Activated B cell treated with CpG ODN at 0.5 μM for 24 hours (primary cell): ENCODE measurements at regions not wholly inside any gene's neighbourhood (a gene's known extent, or its start where the extent isn't known, plus 50 kb on each side); places are given as distances from the start of the nearest gene placed in this dataset.

Experiments
- ATAC-seq: fragments of 200-7000 bp; cut with Tn5 transposase; one replicate; pipeline ENCODE4 v1.10.0; 2021; ENCODE audit warnings: low read depth, mild to moderate bottlenecking, moderate library complexity
- CTCF ChIA-PET: fragments of 350-600 bp; sonication (Branson Sonifier 250); formaldehyde crosslinking; loops from one replicate; lab custom pipeline; 2021; ENCODE audit warnings: antibody characterized with exemption; lab: Charles Lee
- POLR2A ChIA-PET: fragments of 350-600 bp; sonication (Branson Sonifier 250); formaldehyde crosslinking; loops from one replicate; lab custom pipeline; 2021; ENCODE audit warnings: antibody characterized with exemption; lab: Charles Lee
- DNase-seq: peaks from one replicate; pipeline ENCODE4 v3.0.0; 2022
- H3K27ac Mint-ChIP-seq: one replicate; pipeline ENCODE4 v1.8.0; 2020; ENCODE audit warnings: mixed read lengths
- H3K27me3 Mint-ChIP-seq: one replicate; pipeline ENCODE4 v1.8.0; 2021; ENCODE audit warnings: mixed read lengths
- H3K36me3 Mint-ChIP-seq: one replicate; pipeline ENCODE4 v1.8.0; 2021; ENCODE audit warnings: low read depth, mixed read lengths
- H3K4me1 Mint-ChIP-seq: one replicate; pipeline ENCODE4 v1.8.0; 2021; ENCODE audit warnings: mixed read lengths
- H3K4me3 Mint-ChIP-seq: one replicate; pipeline ENCODE4 v1.8.0; 2020; ENCODE audit warnings: mild to moderate bottlenecking, mixed read lengths
- H3K9me3 Mint-ChIP-seq: one replicate; pipeline ENCODE4 v1.8.0; 2020; ENCODE audit warnings: mixed read lengths
- CTCF ChIP-seq: fragments of 200-600 bp; IDR thresholded peaks from one replicate; pipeline ENCODE4 v1.8.0; 2022; ENCODE audit warnings: antibody characterized with exemption, mild to moderate bottlenecking
- intact Hi-C: fragments of 100-400 bp; cut with micrococcal nuclease; formaldehyde crosslinking; loops from one replicate; pipeline ENCODE4 v1.15.1; 2024

- CTCF ChIA-PET, result no interaction called here
- POLR2A ChIA-PET, result no interaction called here
- Mint-ChIP-seq H3K4me3 (no peak overlapping the region), H3K27ac (no peak overlapping the region), H3K9me3 (peaks cover 17% of the 10 kb centered on the region), H3K36me3 (no peaks in the 10 kb centered on the region), H3K4me1 (no peaks in the 10 kb centered on the region), H3K27me3 (peaks cover 10% of the 10 kb centered on the region)
- DNase-seq, result no peak
- intact Hi-C loops, result no loop called here
- TF ChIP-seq CTCF, result no peak
- ATAC-seq, result no peak
These were observed 85.0 kb upstream of the SLC38A4 start for GRCh38 chr12:46910830-46911229.

- peaks cover 10% of the 10 kb centered on the region for H3K27me3 Mint-ChIP-seq
These were observed 88.5 kb upstream of the SLC38A4 start for GRCh38 chr12:46914336-46914735.

GRCh38 chr12:46915082-46915481 lies 89.3 kb upstream of the SLC38A4 start:
- H3K36me3 Mint-ChIP-seq, result no peaks in the 10 kb centered on the region
- H3K27me3 Mint-ChIP-seq, result peaks cover 7% of the 10 kb centered on the region
- H3K4me3 Mint-ChIP-seq, result no peak overlapping the region
- CTCF ChIA-PET, result no interaction called here
- H3K4me1 Mint-ChIP-seq, result no peaks in the 10 kb centered on the region
- DNase-seq (no peak), ATAC-seq (no peak)
- H3K27ac Mint-ChIP-seq, result no peak overlapping the region
- no peak for TF ChIP-seq CTCF
- intact Hi-C loops, result no loop called here
- peaks cover 12% of the 10 kb centered on the region for H3K9me3 Mint-ChIP-seq
- POLR2A ChIA-PET, result no interaction called here

More at GRCh38 chr12:46914336-46914735, 88.5 kb upstream of the SLC38A4 start:
- H3K4me3 Mint-ChIP-seq, result no peak overlapping the region
- H3K27ac Mint-ChIP-seq, result no peak overlapping the region
- DNase-seq (no peak), ATAC-seq (no peak)
- TF ChIP-seq CTCF, result no peak
- no peaks in the 10 kb centered on the region for H3K4me1 Mint-ChIP-seq
- POLR2A ChIA-PET, result no interaction called here
- H3K9me3 Mint-ChIP-seq, result peaks cover 17% of the 10 kb centered on the region
- intact Hi-C loops, result no loop called here
- no peaks in the 10 kb centered on the region for H3K36me3 Mint-ChIP-seq
- CTCF ChIA-PET, result no interaction called here

GRCh38 chr12:46915836-46916235 lies 90.0 kb upstream of the SLC38A4 start:
- intact Hi-C loops, result no loop called here
- POLR2A ChIA-PET, result no interaction called here
- DNase-seq (no peak), ATAC-seq (no peak)
- Mint-ChIP-seq H3K27me3 (peaks cover 7% of the 10 kb centered on the region), H3K9me3 (peaks cover 8% of the 10 kb centered on the region), H3K4me3 (no peak overlapping the region), H3K27ac (no peak overlapping the region), H3K36me3 (no peaks in the 10 kb centered on the region), H3K4me1 (peaks cover 5% of the 10 kb centered on the region)
- CTCF ChIA-PET, result no interaction called here
- no peak for TF ChIP-seq CTCF

DNA sequence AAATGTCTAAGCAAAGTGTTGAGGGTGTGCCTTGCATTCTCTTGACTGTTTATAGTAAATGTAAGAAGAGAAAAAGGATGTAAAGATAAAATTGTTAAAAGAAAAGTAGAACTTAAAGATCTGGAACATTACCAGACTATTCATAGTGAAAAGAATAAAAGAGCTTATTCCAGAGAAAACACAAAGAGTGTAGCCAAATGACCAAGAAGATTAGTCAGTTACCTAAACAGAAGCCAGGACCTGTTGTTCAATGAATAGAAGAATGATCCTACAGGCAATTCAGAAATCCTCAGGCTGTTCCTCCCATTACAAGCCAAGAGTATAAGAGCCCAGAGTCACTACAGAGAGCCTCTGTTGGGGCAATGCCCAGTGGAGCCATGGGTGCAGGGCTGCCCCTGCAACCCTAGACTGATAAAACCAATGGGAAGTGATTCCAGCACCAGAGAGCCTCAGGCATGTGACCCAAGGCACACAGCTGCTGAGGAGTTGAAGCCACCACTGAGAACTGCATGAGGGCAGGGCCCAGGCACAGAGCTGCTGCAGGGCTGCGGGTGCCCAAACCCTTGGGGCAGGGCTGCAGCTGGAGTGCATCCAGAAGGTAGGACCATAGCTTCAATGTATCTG lies 91.1 kb upstream of the SLC38A4 start:
- DNase-seq (no peak), ATAC-seq (no peak)
- Mint-ChIP-seq H3K27me3 (peaks cover 7% of the 10 kb centered on the region), H3K9me3 (peaks cover 2% of the 10 kb centered on the region), H3K36me3 (no peaks in the 10 kb centered on the region), H3K4me1 (peaks cover 5% of the 10 kb centered on the region), H3K4me3 (no peak overlapping the region), H3K27ac (no peak overlapping the region)
- POLR2A ChIA-PET, result no interaction called here
- intact Hi-C loops, result no loop called here
- CTCF ChIA-PET, result no interaction called here
- no peak for TF ChIP-seq CTCF
